Upper lobe of right lung (tissue), 1 donor: ENCODE measurements at regions not wholly inside any gene's neighbourhood (a gene's known extent, or its start where the extent isn't known, plus 50 kb on each side); places are given as distances from the start of the nearest gene placed in this dataset.

Experiments used
- ATAC-seq: fragments of 200-7000 bp; cut with Tn5 transposase; one replicate; pipeline ENCODE4 v1.9.1; 2020; ENCODE audit warnings: mild to moderate bottlenecking, moderate library complexity
- DNase-seq: peaks from one replicate; pipeline ENCODE4 v3.0.0-alpha.2; 2020
- H3K27ac ChIP-seq: fragments of 200-600 bp; one replicate; pipeline ENCODE4 v1.8.0; 2022
- H3K27me3 ChIP-seq: fragments of 200-600 bp; one replicate; pipeline ENCODE4 v1.8.0; 2022; ENCODE audit warnings: mild to moderate bottlenecking
- H3K36me3 ChIP-seq: fragments of 200-600 bp; one replicate; pipeline ENCODE4 v1.8.0; 2022
- H3K4me1 ChIP-seq: fragments of 200-600 bp; one replicate; pipeline ENCODE4 v1.8.0; 2022
- H3K4me3 ChIP-seq: fragments of 200-600 bp; one replicate; pipeline ENCODE4 v1.8.0; 2022; ENCODE audit warnings: mild to moderate bottlenecking
- H3K9me3 ChIP-seq: fragments of 200-600 bp; one replicate; pipeline ENCODE4 v1.8.0; 2022
- intact Hi-C: fragments of 100-400 bp; cut with DNase I; formaldehyde crosslinking; loops from one replicate; pipeline ENCODE4 v1.11.0; 2022
- TF ChIP-seq, protein P1 (sequence below): fragments of 200-600 bp; IDR thresholded peaks from one replicate; pipeline ENCODE4 v1.8.0; 2022; ENCODE audit warnings: antibody characterized with exemption
- donor health status: DM: no; HTN: yes; CAD: no; lungs with severe emphysema.

DNA sequence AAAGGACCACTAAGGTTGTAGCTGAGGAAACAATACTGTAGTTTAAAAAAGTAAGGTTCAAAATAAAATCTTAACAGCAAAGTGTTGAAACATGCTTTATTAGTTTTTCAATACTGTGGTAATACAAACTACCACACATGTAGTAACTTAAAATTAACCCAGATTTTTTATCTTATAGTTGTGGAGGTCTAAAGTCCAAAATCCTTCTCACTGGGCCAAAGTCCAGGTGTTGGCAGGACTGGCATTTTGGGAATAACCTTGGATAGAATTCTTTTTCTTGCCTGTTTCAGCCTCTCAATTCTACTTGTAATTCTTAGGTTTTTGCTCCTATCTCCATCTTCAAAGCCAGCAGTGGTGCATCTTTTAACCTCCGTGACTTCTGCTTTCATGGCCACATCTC lies 942.0 kb downstream of the TSN start:
- no peaks in the 10 kb centered on the region for H3K4me1 ChIP-seq
- H3K27me3 ChIP-seq: no peaks in the 10 kb centered on the region
- intact Hi-C loops: no loop called here
- TF ChIP-seq, protein P1, sequence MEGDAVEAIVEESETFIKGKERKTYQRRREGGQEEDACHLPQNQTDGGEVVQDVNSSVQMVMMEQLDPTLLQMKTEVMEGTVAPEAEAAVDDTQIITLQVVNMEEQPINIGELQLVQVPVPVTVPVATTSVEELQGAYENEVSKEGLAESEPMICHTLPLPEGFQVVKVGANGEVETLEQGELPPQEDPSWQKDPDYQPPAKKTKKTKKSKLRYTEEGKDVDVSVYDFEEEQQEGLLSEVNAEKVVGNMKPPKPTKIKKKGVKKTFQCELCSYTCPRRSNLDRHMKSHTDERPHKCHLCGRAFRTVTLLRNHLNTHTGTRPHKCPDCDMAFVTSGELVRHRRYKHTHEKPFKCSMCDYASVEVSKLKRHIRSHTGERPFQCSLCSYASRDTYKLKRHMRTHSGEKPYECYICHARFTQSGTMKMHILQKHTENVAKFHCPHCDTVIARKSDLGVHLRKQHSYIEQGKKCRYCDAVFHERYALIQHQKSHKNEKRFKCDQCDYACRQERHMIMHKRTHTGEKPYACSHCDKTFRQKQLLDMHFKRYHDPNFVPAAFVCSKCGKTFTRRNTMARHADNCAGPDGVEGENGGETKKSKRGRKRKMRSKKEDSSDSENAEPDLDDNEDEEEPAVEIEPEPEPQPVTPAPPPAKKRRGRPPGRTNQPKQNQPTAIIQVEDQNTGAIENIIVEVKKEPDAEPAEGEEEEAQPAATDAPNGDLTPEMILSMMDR: no peak
- no peaks in the 10 kb centered on the region for H3K36me3 ChIP-seq
- DNase-seq (no peak), ATAC-seq (no peak)
- no peak overlapping the region for H3K27ac ChIP-seq
- no peaks in the 10 kb centered on the region for H3K9me3 ChIP-seq
- no peak overlapping the region for H3K4me3 ChIP-seq

DNA sequence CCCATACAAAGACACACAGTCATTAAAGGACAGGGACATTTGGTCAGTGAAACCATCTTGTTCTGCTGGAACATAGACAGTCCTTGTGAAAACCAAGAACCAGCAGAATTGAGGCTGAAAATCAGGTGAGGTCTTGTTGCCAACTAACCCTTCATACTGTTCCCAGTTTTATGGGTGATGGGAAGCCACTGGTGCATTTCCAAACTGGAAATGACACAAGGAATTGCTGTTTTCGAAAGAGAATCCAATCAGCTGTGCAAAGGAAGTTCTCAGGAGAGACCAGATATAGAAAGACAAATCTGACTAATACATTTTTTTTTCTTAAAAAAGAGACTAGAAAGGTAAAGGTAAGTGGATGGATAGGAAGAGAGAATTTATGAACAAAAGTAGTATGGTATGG lies 948.2 kb downstream of the TSN start:
- intact Hi-C loops: no loop called here
- no peaks in the 10 kb centered on the region for H3K27me3 ChIP-seq
- H3K27ac ChIP-seq: no peak overlapping the region
- no peak overlapping the region for H3K4me3 ChIP-seq
- ATAC-seq: no peak
- DNase-seq: no peak
- TF ChIP-seq, protein P1: no peak
- no peaks in the 10 kb centered on the region for H3K4me1 ChIP-seq
- H3K9me3 ChIP-seq: no peaks in the 10 kb centered on the region
- H3K36me3 ChIP-seq: no peaks in the 10 kb centered on the region

DNA sequence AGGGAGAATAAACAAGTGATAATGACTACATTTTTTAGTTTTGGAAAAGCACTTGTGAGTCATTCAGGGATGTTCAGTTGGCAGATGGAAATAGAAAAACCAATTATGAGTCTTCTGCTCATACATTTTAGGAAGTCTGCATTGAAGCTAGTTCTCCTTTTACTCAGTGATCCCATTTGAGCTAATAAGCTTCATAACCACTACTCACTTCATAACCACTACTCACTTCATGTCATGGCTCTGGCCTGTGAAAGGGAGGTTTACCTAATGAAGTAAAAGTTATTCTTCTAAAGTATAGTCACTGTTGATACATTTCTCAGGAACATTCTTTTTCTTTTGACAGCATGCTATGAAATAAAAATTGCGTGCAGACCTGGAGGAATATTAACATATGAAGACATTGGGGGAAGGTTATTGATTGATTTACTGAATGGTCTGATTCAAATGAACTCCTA lies 948.7 kb downstream of the TSN start:
- intact Hi-C loops: no loop called here
- H3K9me3 ChIP-seq: no peaks in the 10 kb centered on the region

DNA sequence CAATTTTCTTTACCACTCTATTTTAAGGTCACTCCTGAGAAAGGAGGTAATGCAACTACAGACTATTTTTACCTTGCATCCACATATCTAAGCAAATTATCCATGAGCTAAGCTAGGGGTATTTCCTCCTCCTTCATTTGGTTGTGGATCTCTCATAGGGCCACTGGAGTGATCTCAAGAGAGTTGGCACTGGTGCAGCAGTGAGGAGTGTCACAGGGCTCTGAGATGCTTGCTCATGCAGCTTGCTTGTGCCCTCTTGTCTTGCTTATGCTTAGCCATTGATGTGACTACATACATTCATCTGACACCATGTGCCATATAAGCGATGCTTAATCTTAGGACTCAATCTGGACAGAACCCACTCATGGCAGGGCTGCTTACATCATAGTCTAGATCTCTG lies 950.3 kb downstream of the TSN start:
- TF ChIP-seq, protein P1: no peak
- H3K9me3 ChIP-seq: no peaks in the 10 kb centered on the region
- no peaks in the 10 kb centered on the region for H3K36me3 ChIP-seq
- no peak for DNase-seq
- H3K27me3 ChIP-seq: no peaks in the 10 kb centered on the region
- H3K27ac ChIP-seq: no peak overlapping the region
- no peaks in the 10 kb centered on the region for H3K4me1 ChIP-seq
- intact Hi-C loops: no loop called here
- ATAC-seq: no peak
- no peak overlapping the region for H3K4me3 ChIP-seq

More for the DNA sequence above, 948.7 kb downstream of the TSN start:
- Histone ChIP-seq H3K27ac (no peak overlapping the region), H3K4me1 (no peaks in the 10 kb centered on the region), H3K4me3 (no peak overlapping the region), H3K27me3 (no peaks in the 10 kb centered on the region), H3K36me3 (no peaks in the 10 kb centered on the region)
- ATAC-seq (no peak), DNase-seq (no peak)
- TF ChIP-seq, protein P1: no peak

DNA sequence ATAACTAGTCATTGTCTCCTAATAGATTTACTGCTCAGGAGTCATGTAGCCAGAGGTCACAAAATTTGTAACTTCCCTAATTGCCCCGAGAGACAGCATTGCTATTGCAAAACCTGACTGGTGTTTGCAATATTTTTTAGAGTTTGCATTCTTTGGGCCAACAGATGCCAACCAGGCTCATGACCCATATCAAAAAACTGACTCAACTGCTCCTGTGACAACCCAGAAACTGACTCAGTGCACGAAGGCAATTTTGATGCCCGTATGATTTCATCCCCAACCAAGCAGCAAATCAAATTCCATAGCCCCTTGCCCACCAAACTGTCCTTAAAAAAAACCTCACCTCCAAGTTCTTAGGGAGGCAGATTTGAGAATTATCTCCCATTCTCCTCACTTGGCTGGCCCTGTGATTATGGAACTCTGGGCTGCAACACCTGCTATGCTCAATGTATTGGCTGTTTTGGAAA lies 951.3 kb downstream of the TSN start:
- H3K9me3 ChIP-seq: no peaks in the 10 kb centered on the region

More for the DNA sequence above, 951.3 kb downstream of the TSN start:
- DNase-seq: no peak
- TF ChIP-seq, protein P1: no peak
- H3K36me3 ChIP-seq: no peaks in the 10 kb centered on the region
- no peak overlapping the region for H3K4me3 ChIP-seq
- H3K27me3 ChIP-seq: no peaks in the 10 kb centered on the region
- ATAC-seq: peak; percentile 42
- no peaks in the 10 kb centered on the region for H3K4me1 ChIP-seq
- intact Hi-C loops: no loop called here
- no peak overlapping the region for H3K27ac ChIP-seq
